GM21390 (cell line): ENCODE measurements at regions not wholly inside any gene's neighbourhood (a gene's known extent, or its start where the extent isn't known, plus 50 kb on each side); places are given as distances from the start of the nearest gene placed in this dataset.

ENCODE experiments used
- ATAC-seq: cut with Tn5 transposase; IDR thresholded peaks from one replicate; pipeline ENCODE4 v1.9.1; 2021; ENCODE audit not compliant: unreplicated experiment

DNA sequence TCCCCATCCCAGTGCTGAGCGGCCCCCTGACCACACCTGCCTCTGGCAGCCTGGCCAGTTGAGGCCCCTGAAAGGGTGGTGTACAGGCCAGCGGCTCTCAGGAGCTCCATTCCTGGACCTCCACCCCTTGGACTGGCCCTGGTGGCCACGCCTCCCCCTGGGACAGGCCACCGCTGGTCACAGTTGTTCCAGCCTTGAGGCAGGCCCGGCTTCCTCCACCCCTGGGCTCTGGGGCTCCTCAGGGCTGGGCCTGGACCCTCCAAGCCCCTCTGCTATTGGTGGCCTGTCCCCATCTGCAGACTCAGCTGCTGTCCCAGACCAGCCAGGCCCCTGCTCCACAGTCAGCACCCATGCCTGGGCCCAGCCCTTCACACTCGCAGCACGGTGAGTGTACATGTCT is 93.2 kb upstream of the NKX1-1 start:
- no peak for ATAC-seq

DNA sequence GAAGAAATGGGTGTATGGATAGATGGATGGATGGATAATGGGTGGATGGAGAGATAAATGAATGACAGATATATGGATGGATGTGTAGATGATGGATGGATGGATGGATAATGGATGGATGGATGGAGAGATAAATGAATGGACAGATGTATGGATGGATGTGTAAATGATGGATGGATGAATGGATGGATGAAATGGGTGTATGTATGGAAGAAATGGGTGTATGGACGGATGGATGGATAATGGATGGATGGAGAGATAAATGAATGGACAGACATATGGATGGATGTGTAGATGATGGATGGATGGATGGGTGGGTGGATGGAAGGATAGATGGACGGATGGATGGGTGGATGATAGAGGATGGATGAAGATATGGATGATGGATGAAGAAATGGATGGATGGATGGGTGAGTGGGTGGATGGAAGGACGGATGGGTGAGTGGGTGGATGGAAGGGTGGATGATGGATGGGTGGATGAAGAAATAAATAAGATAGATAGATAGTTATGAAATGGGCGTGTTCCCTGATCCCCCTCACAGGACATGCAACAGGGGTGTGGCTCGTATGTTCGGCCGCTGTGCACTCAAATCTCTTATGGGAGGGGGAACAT is 91.1 kb upstream of the NKX1-1 start:
- no peak for ATAC-seq

DNA sequence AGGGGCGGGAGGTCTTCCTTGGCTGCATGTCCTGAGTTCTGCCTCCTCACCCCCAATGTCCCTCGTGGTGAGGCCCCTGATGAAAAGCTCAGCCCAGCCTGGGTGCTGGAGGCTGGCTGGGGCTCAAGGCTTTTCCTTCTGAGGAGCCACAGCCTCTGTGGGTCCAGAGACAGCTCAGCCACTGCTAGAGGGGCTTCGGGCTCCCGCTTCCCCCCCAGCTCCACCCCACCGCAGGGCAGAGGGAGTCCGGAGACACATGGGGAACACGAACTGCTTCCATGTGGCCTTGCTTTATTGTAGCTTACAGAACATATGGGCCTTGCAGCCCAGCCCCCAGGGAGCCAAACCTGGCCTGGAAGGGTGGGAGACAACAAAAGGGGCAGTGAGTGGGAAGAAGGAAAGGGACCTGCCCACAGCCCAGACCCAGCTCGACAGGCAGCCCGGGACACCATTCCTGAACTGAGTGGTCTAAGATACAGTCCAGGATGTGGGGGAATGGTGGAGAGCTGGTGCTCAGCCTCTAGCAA is 89.9 kb upstream of the NKX1-1 start:
- ATAC-seq: no peak

DNA sequence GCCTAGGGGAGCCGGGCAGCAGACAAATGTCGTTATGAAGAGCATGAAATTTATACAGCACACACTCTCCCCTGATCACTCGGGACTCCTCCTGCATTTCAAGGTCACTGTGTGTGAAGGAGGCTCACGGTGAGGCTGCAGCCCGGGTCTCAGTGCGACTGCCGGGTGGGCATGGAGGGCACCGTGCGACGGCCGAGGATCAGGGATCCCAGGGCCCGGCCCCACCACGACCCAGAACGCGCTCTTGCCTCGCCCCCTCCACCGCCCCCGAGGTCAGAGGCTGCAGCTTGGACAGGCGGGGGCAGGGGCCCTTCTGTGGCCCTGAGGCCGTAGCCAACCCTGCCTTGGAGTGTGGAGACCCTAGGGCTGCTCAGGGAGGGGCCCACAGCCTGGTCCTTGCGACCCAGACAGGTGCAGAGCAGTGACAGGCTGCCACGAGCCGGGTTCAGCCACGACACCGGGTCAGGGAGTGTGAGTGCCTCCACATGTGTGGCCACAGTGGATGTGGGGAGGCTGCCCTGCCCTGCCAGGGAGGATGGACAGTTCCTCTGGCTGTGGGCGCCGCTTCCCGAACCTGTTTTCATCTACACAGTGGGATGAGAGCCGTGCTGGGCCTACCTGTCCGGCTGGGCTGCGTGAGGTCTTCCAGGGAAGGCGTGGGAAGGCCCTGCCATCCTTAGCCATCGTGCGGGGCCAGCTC is 89.3 kb upstream of the NKX1-1 start:
- ATAC-seq: no peak

DNA sequence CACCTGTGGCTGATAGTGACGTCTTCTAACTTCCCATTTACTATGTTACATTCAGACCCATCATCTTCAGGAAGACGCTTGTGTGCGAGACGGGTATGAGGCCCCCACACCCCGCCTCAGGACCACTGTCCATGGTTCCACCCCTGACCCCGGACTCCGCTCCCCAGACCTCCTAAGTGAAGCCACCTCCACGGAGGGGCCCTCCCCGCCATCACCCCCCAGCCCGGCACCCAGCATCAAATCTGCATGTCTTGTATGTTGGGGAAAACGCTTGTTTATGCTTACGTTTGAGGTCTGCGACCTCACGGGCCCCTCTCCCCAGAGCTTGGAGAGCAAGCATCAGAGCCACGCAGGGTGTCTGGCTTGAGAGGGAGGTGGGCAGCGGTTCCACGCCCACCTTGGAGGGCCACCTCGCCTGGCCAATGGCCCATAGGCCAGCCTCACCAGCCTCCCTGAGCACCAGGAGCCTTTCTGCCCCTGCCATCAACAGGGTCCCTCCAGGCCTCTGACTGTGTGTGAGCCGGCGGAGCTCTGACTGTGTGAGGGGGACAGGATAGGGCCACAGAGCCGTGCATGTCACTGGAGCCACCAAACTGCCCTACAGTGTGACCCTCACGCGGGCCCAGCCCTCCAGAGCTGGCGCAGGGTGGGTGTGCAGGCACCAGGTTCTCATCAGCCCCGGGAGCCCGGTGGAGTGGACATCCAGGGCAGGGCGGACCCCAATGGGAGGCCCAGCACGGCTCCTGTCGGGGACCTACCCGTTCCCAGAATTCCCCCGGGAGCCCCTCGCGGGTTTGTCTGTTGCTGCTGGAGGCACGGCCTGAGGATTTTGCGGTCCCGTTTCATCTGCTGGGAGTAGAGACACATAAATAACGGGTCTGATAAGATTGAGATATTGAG is 88.4 kb upstream of the NKX1-1 start:
- no peak for ATAC-seq

DNA sequence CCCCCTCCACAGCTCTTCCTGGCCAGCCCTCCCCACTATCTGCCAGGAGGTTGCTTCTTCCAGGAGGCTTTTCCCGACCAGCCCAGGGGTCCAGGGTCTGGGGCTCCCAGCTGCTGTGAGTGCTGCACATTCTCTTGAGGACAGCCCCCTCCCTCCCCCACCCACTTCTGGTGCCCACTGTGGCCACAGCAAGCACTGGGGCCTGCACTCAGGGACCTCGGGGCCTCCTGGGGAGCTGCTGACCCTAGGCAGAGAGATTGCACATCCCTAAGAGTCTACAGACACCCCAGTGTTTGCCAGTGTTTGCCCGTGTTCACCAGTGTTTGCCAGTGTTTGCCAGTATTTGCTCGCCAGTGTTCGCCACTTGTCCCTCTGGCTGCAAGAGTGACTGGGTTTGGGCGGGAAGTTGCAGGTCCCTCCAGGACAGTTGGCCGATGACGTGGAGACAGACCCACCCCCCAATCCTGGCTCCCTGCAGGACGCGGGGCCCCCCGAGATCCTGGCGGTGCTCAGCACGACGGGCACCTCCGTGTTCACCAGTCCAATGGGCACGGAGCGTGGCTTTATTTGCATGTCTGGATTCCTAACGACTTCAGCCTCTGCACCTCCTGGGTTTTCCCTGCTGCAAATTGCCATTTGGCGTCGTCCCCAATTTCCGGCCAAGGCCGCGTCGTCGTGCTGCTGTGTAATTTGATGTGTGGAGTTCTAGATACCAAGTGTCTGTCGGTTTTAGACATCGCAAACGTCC is 87.5 kb upstream of the NKX1-1 start:
- no peak for ATAC-seq

DNA sequence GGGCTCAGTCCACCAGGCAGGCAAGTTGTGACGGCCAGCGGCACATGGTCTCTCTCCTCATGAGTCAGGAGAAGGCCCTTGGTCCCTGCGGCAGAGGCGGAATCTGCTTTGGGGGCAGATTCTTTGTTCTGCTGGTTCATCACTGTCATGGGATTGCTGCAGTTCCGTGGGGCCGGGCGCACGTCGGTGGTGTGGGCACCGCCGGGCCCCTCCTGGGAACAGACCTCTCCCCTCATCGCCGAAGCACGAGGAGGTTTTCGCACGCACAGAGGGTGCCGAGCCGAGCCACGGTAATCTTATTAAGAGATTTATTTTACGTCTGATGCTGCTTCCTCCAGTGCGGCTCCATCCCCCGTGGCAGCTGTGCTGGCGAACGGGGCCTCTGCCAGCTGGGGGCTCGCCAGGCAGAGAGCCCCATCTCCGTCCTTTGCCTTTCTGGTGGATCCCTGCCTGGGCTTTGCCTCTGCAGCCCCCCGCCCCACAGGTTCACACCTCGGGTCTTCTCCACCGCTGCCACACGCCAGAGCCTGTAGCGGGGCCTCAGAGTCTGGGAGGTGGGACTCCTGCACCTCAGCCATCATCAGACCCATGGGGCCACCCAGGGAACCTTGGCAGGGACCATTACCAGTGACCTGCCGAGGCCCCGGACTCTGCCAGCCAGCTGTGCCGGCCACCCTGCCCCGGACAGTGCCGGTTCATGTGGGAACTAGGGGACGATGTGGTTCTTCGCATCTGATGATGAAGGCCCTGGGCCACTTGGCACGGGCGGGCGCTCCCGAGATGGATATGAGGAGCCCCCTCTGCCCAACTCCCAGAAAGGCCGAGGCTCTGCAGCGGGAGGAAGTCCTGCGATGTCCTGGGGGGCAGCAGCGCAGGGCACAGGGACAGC is 86.7 kb upstream of the NKX1-1 start:
- ATAC-seq: no peak

DNA sequence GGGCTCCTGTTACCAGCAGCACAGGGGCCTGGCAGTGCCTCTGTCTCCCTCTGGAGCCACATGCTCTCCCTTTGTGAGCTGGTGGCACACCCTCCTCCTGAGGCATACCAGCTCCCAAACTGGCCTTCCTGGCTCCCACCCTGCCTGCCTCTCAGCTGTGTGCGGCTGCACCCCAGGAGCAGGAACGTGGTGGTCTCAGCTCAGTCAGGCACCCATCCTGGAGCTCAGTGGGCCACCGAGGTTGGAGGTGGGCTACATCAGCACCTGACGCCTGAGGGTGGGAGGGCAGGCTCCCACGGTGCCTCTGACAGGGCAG is 85.9 kb upstream of the NKX1-1 start:
- no peak for ATAC-seq

DNA sequence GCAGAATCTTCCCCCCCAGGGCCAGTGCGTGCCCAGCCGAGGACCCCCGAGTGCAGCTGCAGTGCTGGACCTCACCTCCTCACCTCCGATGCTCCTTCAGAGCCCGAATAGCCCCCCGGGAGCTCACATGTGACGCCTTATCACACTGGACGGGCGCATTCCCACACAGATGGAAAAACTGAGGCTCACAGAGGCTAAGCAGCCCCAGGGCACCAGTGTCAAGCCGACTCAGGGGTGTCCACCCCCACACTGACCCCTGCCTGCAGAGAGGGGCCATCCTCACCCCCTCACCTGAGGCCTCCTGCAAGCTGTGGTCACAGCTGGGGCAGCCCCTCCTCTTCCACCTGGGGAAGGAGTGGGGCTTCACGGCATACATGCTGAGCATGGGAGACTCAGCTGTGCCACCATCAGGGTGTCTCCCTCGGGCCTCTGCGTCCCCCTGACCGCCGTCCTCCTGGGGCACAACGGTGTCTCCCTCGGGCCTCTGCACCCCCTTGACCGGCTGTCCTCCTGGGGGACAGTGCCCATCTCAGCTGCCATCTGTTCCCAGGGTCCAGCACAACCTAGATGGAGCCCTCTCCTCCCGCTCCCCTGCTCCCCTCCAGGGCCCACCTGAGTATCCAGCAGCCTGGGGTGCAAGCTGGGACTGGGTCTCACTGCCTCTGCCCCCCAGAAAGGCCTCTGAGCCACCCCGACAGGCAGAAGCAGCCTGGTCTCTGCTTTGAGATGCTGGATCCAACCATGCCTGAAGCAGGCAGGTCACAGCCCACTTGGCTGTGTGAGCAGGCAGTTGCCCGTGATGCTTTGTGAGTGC is 85.3 kb upstream of the NKX1-1 start:
- no peak for ATAC-seq

DNA sequence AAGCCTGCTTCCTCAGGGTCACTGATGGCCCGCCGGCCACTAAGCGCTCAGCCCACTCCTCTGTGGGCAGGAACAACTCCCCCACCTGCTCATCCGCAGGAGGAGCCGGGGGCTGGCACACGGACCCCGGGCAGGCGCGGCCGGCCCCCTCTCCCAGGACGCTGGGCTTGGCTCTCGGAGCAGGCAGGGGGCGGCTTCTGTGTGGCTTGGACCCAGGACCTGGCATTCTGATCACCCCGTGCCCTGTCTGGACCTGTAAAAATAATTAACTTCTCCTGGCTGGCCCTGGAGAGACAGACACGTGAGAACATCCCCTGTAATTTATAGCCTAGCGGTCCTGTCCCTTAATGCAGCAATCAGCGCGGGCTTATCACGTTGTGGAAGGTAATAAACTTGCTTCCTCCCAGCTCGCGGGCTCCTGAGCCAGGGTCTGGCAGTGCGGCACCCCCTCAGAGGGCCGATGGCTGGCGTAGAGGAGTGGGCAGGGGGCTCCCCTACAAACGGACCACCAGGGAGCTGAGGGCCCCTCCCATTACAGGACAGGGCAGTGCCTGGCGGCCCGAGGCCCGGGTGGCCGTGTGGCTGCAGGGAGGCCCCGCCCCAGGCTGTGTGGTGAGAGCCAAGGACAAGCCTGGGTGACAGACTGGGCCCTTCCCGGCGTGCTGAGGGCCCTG is 84.5 kb upstream of the NKX1-1 start:
- no peak for ATAC-seq

DNA sequence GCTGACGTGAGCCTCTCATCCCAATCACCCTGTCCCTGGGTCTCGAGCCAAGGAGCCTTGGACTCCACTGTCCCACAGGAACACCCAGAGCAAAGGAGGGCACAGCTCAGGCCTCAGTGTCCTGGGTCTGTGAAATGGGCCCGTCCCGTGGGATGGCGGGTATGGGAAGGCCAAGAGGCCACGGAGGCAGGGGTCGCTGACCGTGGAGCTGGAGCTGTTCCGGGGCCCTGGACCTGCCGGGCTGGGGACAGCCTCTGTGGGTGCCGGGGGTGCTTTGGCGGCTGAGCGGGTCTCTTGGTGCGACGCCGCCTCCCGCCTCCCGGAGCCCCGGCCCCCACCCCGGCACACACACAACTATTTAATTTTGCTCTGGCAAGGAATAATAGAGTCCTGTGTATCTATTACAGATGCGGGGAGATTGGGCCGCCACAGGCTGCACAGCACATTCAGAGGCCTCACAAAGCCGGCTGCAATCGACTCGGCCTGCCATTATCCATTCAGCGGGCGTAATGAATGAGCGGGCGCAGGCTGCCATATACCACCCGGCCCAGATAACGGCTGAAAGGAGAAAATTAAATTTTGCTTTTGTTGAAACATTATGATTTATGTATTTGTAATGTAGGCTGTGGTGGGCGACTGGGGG is 83.9 kb upstream of the NKX1-1 start:
- ATAC-seq: no peak

DNA sequence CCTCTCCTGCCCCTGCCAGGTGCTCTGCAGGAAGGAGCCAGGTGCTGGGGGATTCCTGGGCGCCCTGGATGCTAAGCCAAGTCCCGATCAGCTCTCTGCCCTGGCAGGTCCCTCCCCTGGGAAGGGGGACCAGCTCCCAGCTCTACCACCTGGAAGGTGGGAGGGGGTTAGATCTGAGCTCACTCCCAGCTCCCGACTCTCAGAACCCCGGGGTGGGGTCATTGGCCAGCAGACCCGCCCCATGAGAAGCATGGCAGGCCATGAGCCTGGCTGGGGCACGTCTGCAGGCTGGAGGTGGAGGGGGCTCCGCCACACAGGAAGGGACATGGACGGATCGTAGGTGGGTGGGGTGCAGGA is 83.4 kb upstream of the NKX1-1 start:
- no peak for ATAC-seq

DNA sequence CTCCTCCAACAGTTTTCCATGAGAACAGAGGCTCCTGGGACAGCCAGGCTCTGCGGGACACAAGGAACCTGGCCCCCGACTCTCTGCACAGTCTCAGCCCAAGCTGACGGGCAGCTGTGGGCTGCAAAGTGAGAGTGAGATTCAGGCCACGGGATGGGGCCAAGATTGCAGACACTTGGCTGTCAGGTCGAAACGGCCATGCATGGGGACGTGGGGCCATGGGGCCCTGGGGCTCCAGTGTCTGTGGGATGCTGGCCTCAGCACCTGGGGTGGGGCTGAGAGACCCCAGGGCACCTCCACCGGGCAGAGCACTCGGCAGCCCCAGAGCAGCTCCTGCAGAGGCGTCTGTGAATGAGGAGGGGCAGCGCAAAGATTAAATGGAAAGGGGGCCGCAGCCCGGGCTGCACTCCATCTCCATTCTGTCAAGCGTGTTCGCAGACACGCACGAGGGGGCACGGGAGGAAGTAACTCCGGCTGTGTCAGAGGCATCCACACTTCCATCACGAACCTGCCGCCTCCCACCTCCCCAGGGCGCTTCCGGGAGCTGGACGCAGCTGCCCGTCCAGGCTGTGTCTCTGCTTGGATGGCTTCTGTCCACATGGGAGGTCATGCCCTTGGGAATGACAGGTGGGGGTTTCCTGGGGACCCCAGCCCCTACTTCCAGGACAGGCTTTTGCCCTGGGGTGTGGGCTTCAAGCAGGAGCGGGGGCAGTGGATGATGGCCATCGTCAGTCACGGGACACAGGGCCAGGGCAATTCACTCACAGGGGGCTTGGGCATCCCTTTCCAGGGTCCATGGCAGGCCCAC is 82.8 kb upstream of the NKX1-1 start:
- ATAC-seq: no peak

DNA sequence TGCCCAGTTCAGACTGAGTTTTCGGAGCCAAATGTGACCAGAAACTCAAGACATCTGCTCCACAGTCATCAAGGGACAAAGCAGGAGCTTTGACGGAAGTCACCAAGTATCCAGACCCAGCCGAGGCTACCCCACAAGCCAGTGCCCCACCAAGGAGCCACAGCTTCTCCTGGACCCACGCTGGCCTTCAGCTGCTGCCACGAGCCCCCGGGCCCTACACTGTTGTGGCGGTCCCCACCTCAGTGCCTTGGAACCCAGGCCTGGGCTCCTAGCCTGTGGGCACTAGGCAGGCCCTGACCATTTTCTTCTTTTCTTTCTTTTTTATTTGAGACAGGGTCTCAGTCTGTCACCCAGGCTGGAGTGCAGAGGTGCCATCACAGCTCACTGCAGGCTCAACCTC is 82.1 kb upstream of the NKX1-1 start:
- ATAC-seq: no peak

DNA sequence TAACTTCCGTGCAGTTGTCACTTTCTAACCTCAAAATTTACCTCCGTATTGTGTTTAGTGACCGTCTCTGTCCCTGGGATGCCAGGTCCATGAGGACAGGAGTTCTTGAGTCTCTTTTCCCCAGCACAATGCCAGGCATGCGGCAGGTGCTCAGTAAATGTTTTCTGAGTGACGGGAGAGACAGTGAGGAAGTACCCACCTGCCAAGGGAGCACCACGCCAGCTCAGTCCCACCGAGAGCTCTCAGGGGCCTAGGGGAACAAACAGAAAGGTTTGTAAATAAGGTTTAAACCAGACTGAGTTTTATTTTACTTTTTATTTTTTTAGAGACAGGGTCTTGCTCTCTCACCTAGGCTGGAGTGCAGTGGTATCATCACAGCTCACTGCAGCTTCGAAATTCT is 81.5 kb upstream of the NKX1-1 start:
- no peak for ATAC-seq

DNA sequence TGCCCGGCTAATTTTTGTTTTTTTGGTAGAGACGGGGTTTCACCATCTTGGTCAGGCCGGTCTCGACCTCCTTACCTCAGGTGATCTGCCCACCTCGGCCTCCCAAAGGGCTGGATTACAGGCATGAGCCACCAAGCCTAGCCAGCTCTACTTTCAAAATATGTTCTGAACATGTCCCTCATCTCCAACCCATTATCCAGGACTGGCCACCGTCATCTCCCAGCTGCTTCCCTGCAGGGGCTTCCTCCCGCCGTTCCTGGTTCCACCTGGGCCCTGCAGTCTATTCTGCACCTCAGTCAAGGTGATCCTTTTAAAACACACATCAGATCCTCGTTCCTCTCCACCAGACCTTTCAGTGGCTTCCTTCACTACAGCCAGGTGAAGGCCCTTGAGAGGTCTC is 80.9 kb upstream of the NKX1-1 start:
- ATAC-seq: no peak

DNA sequence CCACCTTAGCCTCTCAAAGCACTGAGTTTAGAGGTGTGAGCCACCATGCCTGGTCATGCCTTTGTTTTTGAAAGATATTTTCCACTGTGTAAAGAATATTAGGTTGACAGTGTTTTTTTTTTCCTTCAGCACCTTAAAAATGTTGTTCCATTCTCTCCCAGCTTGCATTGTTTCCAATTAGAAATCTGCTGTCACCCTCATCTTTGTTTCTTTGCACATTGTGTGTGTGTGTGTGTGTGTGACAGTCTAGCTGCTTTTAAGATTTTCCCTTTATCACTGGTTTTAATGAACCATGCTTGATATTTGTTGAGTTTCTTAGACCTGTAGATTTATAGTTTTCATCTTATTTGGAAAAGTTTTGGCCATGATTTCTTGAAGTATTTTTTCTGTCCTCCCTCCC is 79.0 kb upstream of the NKX1-1 start:
- no peak for ATAC-seq

DNA sequence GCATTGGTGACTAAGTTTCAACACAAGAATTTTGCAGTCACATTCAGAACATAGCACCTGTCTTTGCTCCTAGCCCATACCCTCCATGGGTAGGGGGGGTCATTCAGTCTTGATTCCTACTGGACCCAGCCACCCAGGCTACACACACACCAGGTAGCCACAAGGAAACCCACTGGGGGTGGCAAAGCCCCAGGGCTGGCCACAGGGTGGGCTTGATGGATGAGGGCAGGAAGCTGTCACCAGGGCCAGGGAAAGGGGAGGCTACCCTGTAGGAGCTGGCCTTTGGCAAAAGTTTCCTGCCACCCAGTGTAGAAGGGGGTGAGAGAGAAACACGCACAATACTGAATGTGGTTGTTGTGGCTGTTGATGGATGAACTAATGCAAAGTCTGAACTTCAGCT is 74.5 kb upstream of the NKX1-1 start:
- ATAC-seq: no peak
